ENCODE measurements at regions not wholly inside any gene's neighbourhood (a gene's known extent, or its start where the extent isn't known, plus 50 kb on each side); places are given as distances from the start of the nearest gene placed in this dataset.

GRCh38 chr4:152100379-152101201 is 339.8 kb upstream of the GATB start:
- no peak for DNase-seq (ENCODE audit: low read depth in 4 of 4, low spot score in 3 of 4)

- DNase-seq (ENCODE audit: low read depth in 4 of 4, low spot score in 3 of 4), result no peak
These were observed 339.2 kb upstream of the GATB start for GRCh38 chr4:152099981-152100378.

- DNase-seq (ENCODE audit: low read depth in 4 of 4, low spot score in 3 of 4), result no peak
These were observed 338.7 kb upstream of the GATB start for GRCh38 chr4:152099555-152099954.

- DNase-seq (ENCODE audit: low read depth in 4 of 4, low spot score in 3 of 4), result no peak
These were observed 338.2 kb upstream of the GATB start for GRCh38 chr4:152099061-152099425.

- no peak for DNase-seq (ENCODE audit: low read depth in 4 of 4, low spot score in 3 of 4)
These were observed 337.7 kb upstream of the GATB start for GRCh38 chr4:152098365-152099060.

- DNase-seq (ENCODE audit: low read depth in 4 of 4, low spot score in 3 of 4), result no peak
These were observed 336.6 kb upstream of the GATB start for GRCh38 chr4:152097371-152097770.

GRCh38 chr4:152095701-152096070 is 334.9 kb upstream of the GATB start:
- DNase-seq (ENCODE audit: low read depth in 4 of 4, low spot score in 3 of 4), result no peak

- DNase-seq (ENCODE audit: low read depth in 4 of 4, low spot score in 3 of 4), result no peak
These were observed 334.3 kb upstream of the GATB start for GRCh38 chr4:152094970-152095700.

- no peak for DNase-seq (ENCODE audit: low read depth in 4 of 4, low spot score in 3 of 4)
These were observed 330.6 kb upstream of the GATB start for GRCh38 chr4:152091405-152091804.

- DNase-seq (ENCODE audit: low read depth in 4 of 4, low spot score in 3 of 4), result no peak
These were observed 329.7 kb upstream of the GATB start for GRCh38 chr4:152090543-152090942.

- DNase-seq (ENCODE audit: low read depth in 4 of 4, low spot score in 3 of 4), result no peak
These were observed 328.8 kb upstream of the GATB start for GRCh38 chr4:152089584-152089983.

- no peak for DNase-seq (ENCODE audit: low read depth in 4 of 4, low spot score in 3 of 4)
These were observed 326.5 kb upstream of the GATB start for GRCh38 chr4:152087335-152087734.

- DNase-seq (ENCODE audit: low read depth in 4 of 4, low spot score in 3 of 4), result no peak
These were observed 324.9 kb upstream of the GATB start for GRCh38 chr4:152085657-152086056.

- DNase-seq (ENCODE audit: low read depth in 4 of 4, low spot score in 3 of 4), result no peak
These were observed 322.5 kb upstream of the GATB start for GRCh38 chr4:152083338-152083737.

GRCh38 chr4:152081024-152081423 is 320.2 kb upstream of the GATB start:
- DNase-seq (ENCODE audit: low read depth in 4 of 4, low spot score in 3 of 4), result no peak

GRCh38 chr4:152079543-152080293 is 318.9 kb upstream of the GATB start:
- no peak for DNase-seq (ENCODE audit: low read depth in 4 of 4, low spot score in 3 of 4)

- DNase-seq (ENCODE audit: low read depth in 4 of 4, low spot score in 3 of 4), result no peak
These were observed 318.3 kb upstream of the GATB start for GRCh38 chr4:152079079-152079478.

- DNase-seq (ENCODE audit: low read depth in 4 of 4, low spot score in 3 of 4), result no peak
These were observed 316.8 kb upstream of the GATB start for GRCh38 chr4:152077582-152077981.

GRCh38 chr4:152075253-152075928 is 314.6 kb upstream of the GATB start:
- DNase-seq (ENCODE audit: low read depth in 4 of 4, low spot score in 3 of 4), result no peak

GRCh38 chr4:152074573-152074972 is 313.8 kb upstream of the GATB start:
- DNase-seq (ENCODE audit: low read depth in 4 of 4, low spot score in 3 of 4), result no peak

Data from left renal pelvis (tissue), 4 donors.